Fibroblast of skin of left biceps (primary cell): ENCODE measurements at regions not wholly inside any gene's neighbourhood (a gene's known extent, or its start where the extent isn't known, plus 50 kb on each side); places are given as distances from the start of the nearest gene placed in this dataset.
A peak's percentile ranks its signal among the peaks of the same experiment; 100 is the strongest.

Experiments used
- DNase-seq, 2 experiments: peaks; one replicate each; pipeline ENCODE4 v3.0.0-alpha.2; 2013; ENCODE audit warnings: low read depth in 2 of 2

- no peak for DNase-seq
These were observed 128.7 kb upstream of the GLI2 start for GRCh38 chr2:120606931-120607330.

GRCh38 chr2:120607506-120607905 lies 128.2 kb upstream of the GLI2 start:
- no peak for DNase-seq

DNA sequence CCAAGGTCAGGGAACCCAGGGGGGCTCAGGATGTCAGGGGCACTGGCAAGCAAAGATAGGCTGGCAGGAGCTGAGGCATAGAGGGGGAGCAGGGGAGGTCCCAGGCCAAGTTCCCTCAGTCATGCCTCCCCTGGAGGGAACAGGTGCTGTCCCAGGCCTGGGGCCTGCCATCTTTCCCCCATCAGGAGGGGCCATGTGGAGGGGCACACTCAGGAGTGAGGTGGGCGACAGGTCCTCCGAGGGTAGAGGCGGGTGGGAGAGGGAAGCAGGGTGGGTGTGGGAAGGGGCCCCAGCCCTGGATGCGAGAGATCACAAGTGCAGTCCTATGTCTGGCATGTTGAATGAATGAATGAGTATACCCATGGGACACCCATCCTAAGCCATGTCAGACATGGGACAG lies 127.7 kb upstream of the GLI2 start:
- no peak for DNase-seq

GRCh38 chr2:120609826-120610395 lies 125.8 kb upstream of the GLI2 start:
- no peak for DNase-seq

- no peak for DNase-seq
These were observed 124.7 kb upstream of the GLI2 start for GRCh38 chr2:120611016-120611415.

DNA sequence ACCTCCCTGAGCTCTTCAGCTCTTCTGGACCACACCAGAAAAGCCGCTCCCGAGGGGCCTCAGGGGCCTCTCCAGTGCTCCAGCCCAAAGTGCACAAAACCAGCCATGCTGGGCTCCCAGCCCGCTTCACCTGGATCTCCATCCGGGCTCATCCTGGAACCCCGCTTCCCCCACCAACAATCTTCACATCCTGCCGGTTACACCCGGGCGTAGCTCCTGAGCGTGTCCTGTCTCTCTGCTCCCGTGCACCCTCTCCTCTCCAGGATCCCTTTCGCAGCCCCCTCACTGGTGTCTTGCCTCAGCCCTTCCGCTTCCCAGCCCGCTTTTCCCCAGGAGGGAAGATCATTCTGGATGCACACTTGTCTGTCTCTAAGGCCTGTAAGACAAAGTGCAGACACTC lies 123.7 kb upstream of the GLI2 start:
- no peak for DNase-seq

DNA sequence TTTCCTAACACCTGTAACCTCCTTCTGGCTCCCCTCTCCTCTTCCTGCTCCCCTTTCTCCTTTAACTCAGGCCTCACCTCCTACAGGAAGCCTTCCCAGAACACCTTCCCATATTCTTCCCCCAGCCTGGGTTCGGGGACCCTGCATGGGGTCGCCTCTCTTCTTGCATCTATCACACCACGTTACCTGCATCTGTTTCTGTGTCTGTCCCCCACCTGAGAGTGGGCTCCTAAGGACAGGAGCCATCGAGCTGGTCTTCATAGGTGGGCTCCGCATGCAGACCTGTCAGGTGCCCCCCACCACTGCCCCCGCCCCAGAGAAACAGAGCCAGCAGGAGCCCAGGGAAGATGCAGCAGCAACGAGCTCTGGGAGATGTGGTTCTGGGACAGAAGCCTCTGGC lies 123.2 kb upstream of the GLI2 start:
- DNase-seq, result no peak

DNA sequence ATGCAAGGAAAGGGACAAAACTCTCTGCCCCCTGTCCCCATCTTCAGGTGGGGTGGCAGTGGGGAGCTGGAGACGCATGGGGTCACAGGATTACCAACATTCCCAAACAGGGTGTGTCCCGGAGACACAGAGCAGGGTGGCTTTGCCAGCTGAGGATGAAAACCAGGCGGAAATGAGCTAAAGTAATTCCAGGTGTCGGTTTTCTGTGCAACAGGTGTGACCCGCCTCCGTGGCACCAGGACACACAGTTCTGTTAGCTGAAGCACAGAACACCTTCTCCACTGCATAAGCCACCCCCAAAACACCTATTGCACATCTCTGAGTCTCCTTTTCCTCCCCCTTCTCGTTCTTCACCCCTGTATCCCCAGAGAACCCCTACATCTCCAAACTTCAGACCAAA lies 122.7 kb upstream of the GLI2 start:
- no peak for DNase-seq

- peak; percentile 88 to 89 for DNase-seq
These were observed 121.7 kb upstream of the GLI2 start for GRCh38 chr2:120613742-120614571.

- no peak for DNase-seq
These were observed 120.8 kb upstream of the GLI2 start for GRCh38 chr2:120614901-120615300.

DNA sequence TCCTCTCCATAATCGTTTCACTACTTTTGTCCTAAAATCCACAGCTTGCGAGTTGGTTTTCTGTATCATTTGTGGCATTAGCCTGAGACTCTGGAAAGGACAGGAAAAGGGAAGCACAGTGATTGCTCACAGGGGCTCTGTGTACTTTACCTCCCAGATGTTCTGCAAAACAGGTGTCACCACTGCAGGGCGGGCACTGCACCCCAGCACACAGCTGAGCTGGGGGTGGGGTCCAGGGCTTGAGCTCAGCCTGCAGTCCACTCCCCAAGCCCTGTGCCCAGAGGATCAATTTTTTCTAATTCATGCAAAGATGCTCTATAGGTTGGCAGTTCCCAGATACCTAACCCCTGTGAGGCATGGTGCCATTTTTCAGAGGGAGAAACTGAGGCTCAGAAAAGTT lies 119.4 kb upstream of the GLI2 start:
- no peak for DNase-seq

- no peak for DNase-seq
These were observed 118.6 kb upstream of the GLI2 start for GRCh38 chr2:120617055-120617454.

- DNase-seq, result no peak
These were observed 116.8 kb upstream of the GLI2 start for GRCh38 chr2:120618830-120619229.

GRCh38 chr2:120619579-120619978 lies 116.1 kb upstream of the GLI2 start:
- DNase-seq, result no peak

- DNase-seq, result peak in 1 of 2 experiments; percentile 14
These were observed 115.5 kb upstream of the GLI2 start for GRCh38 chr2:120620025-120620793.

- DNase-seq, result no peak
These were observed 113.4 kb upstream of the GLI2 start for GRCh38 chr2:120622159-120622869.

GRCh38 chr2:120622886-120623753 lies 112.5 kb upstream of the GLI2 start:
- no peak for DNase-seq

- DNase-seq, result no peak
These were observed 111.5 kb upstream of the GLI2 start for GRCh38 chr2:120624061-120624737.

DNA sequence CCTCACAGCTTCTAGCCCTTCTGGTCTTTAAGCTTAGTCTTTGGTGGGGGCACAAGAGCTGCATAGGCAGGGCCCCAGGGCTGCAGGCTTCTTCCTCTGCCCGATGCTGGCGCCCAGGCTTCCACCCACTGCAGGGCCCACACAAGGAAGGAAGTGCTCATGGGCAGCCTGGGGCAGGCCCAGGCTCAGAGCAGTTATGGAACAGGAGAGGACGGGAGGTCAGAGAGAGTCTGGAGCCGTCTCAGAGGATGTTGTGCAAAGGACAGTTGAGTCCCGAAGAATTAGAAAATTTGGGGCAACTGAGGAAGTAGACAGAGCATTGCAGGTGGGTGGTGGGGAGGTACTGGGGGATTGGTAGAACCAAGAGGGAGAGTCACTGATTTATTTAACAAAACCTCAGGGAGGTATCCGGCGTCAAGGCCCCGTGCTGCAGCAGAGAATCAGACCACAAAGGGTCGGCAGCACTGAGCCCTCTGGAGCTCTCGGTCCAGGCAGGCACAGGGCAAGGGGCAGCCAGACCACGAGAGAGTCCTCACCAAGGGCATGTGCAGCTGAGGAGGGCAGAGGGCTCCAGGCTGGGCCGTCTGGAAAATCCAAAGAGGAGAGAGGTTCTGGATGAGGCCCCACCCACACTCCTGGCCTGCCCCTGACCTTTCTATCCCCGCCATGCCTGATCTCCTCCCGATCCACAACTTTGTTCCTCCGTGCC lies 110.8 kb upstream of the GLI2 start:
- DNase-seq, result no peak
